ENCODE measurements at regions not wholly inside any gene's neighbourhood (a gene's known extent, or its start where the extent isn't known, plus 50 kb on each side); places are given as distances from the start of the nearest gene placed in this dataset.

DNA sequence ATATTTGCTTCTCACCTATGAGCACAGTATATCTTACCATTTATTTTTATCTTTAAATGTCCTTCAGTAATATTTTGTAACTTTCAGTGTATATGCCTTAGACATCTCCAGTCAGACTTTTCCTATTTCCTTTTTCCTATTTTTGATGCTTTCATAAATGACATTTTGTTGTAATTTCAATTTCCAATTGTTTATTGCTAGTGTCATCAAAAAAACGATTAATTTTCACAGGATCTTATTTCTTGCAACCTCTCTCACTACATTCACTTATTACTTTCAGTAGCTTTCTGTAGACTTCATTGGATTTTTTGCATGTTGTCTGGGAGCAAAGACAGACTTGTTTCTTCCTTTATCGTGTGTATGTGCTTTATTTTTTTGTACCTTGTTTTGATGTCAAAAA lies 602.4 kb downstream of the AJAP1 start:
- intact Hi-C loops (cut with DNase I, micrococcal nuclease): no loop called here

GRCh38 chr1:5254975-5255374 lies 600.6 kb downstream of the AJAP1 start:
- no peaks in the 10 kb centered on the region for H3K4me1 ChIP-seq (ENCODE audit: low read depth)

More for the DNA sequence above, 602.4 kb downstream of the AJAP1 start:
- ATAC-seq: no peak
- Histone ChIP-seq H3K4me1 (ENCODE audit: low read depth) (no peaks in the 10 kb centered on the region), H3K9me3 (no peaks in the 10 kb centered on the region), H3K36me3 (ENCODE audit: low read depth) (no peaks in the 10 kb centered on the region), H3K4me3 (no peak overlapping the region)
- DNase-seq: no peak
- TF ChIP-seq CTCF (IDR thresholded peaks at IDR 0.05): no peak

GRCh38 chr1:5254131-5254725 lies 599.8 kb downstream of the AJAP1 start:
- TF ChIP-seq CTCF (IDR thresholded peaks at IDR 0.05): no peak
- intact Hi-C loops (cut with DNase I, micrococcal nuclease): no loop called here
- Histone ChIP-seq H3K9me3 (no peaks in the 10 kb centered on the region), H3K4me1 (ENCODE audit: low read depth) (no peaks in the 10 kb centered on the region), H3K4me3 (no peak overlapping the region), H3K36me3 (ENCODE audit: low read depth) (no peaks in the 10 kb centered on the region)
- no peak for ATAC-seq
- no peak for DNase-seq

More at GRCh38 chr1:5254975-5255374, 600.6 kb downstream of the AJAP1 start:
- ATAC-seq: no peak
- H3K9me3 ChIP-seq: no peaks in the 10 kb centered on the region
- H3K36me3 ChIP-seq (ENCODE audit: low read depth): no peaks in the 10 kb centered on the region
- intact Hi-C loops (cut with DNase I, micrococcal nuclease): no loop called here
- no peak for TF ChIP-seq CTCF (IDR thresholded peaks at IDR 0.05)
- DNase-seq: no peak
- H3K4me3 ChIP-seq: no peak overlapping the region

- Histone ChIP-seq H3K9me3 (no peaks in the 10 kb centered on the region), H3K4me1 (ENCODE audit: low read depth) (no peaks in the 10 kb centered on the region), H3K4me3 (no peak overlapping the region), H3K36me3 (ENCODE audit: low read depth) (no peaks in the 10 kb centered on the region)
- TF ChIP-seq CTCF (IDR thresholded peaks at IDR 0.05): no peak
- DNase-seq (no peak), ATAC-seq (no peak)
- intact Hi-C loops (cut with DNase I, micrococcal nuclease): no loop called here
Measured at GRCh38 chr1:5253036-5253435, 598.6 kb downstream of the AJAP1 start.

DNA sequence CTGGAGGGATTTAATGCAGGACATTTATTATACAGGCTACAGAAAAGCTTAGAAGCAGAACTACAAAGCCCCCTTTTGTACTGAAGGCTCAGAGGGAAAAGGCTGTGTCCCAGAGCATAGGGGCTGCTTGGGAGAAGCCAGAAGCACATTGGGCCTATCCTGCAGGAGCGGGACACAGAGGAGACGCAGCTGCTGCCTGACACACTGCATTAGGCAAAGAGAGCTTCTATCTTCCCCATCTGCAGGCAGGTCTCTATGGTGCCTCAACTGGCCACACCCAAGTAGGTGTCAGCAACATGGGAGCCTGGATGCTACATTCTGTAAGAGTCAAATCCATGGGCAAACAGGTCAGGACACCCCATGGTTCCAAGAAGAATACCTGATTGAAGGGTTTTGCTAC lies 595.9 kb downstream of the AJAP1 start:
- no peak overlapping the region for H3K4me3 ChIP-seq
- no peak for ATAC-seq

More for the DNA sequence above, 595.9 kb downstream of the AJAP1 start:
- Histone ChIP-seq H3K36me3 (ENCODE audit: low read depth) (no peaks in the 10 kb centered on the region), H3K4me1 (ENCODE audit: low read depth) (no peaks in the 10 kb centered on the region), H3K9me3 (no peaks in the 10 kb centered on the region)
- TF ChIP-seq CTCF (IDR thresholded peaks at IDR 0.05): no peak
- DNase-seq: no peak
- intact Hi-C loops (cut with DNase I, micrococcal nuclease): no loop called here

Data from mucosa of descending colon (tissue), 3 donors.